Astrocyte (in vitro differentiated cells and primary cell): ENCODE measurements at regions not wholly inside any gene's neighbourhood (a gene's known extent, or its start where the extent isn't known, plus 50 kb on each side); places are given as distances from the start of the nearest gene placed in this dataset.

ENCODE experiments used
- DNase-seq: peaks from one replicate; pipeline ENCODE4 v3.0.0-alpha.2; 2010; ENCODE audit warnings: low read depth
- FAIRE-seq: peaks from 2 replicates; lab custom pipeline; 2011; peaks lifted over from hg19 to GRCh38; lab: Jason Lieb, UNC
- H2AFZ ChIP-seq: 2 replicates; pipeline ENCODE4 v1.6.0; 2012; ENCODE audit warnings: low read depth, low read length, inconsistent platforms
- H3K27ac ChIP-seq: 2 replicates; pipeline ENCODE4 v1.5.1; 2011; ENCODE audit warnings: low read depth, low read length, inconsistent platforms
- H3K27me3 ChIP-seq: 2 replicates; pipeline ENCODE4 v1.6.0; 2011; ENCODE audit warnings: low read length, inconsistent platforms; ENCODE audit not compliant: insufficient read depth
- H3K36me3 ChIP-seq: 2 replicates; pipeline ENCODE4 v1.5.1; 2011; ENCODE audit warnings: low read length, inconsistent platforms; ENCODE audit not compliant: insufficient read depth
- H3K4me1 ChIP-seq: 2 replicates; pipeline ENCODE4 v1.5.1; 2011; ENCODE audit warnings: low read length, inconsistent platforms; ENCODE audit not compliant: insufficient read depth
- H3K4me2 ChIP-seq: 2 replicates; pipeline ENCODE4 v1.6.0; 2012; ENCODE audit warnings: low read length, inconsistent platforms
- H3K4me3 ChIP-seq: 2 replicates; pipeline ENCODE4 v1.5.1; 2011; ENCODE audit warnings: low read depth, mild to moderate bottlenecking, low read length, inconsistent platforms; ENCODE audit not compliant: insufficient read depth
- H3K79me2 ChIP-seq: 2 replicates; pipeline ENCODE4 v1.6.0; 2012; ENCODE audit warnings: mild to moderate bottlenecking, low read length, inconsistent platforms; ENCODE audit not compliant: insufficient read depth
- H3K9ac ChIP-seq: 2 replicates; pipeline ENCODE4 v1.6.0; 2012; ENCODE audit warnings: mild to moderate bottlenecking, low read length, inconsistent platforms
- H3K9me3 ChIP-seq: 2 replicates; pipeline ENCODE4 v1.5.1; 2012; ENCODE audit warnings: low read depth, mild to moderate bottlenecking, low read length, inconsistent platforms; ENCODE audit not compliant: insufficient read depth
- H4K20me1 ChIP-seq: 2 replicates; pipeline ENCODE4 v1.6.0; 2012; ENCODE audit warnings: low read length, inconsistent platforms; ENCODE audit not compliant: insufficient read depth
- H3K27ac Mint-ChIP-seq: one replicate; pipeline ENCODE4 v1.8.0; 2021; ENCODE audit warnings: mild to moderate bottlenecking, mixed read lengths; ENCODE audit not compliant: unreplicated experiment
- H3K27me3 Mint-ChIP-seq: one replicate; pipeline ENCODE4 v1.8.0; 2021; ENCODE audit warnings: low read depth, mixed read lengths; ENCODE audit not compliant: unreplicated experiment
- H3K36me3 Mint-ChIP-seq: one replicate; pipeline ENCODE4 v1.8.0; 2021; ENCODE audit warnings: low read depth, mixed read lengths; ENCODE audit not compliant: unreplicated experiment
- H3K4me1 Mint-ChIP-seq: one replicate; pipeline ENCODE4 v1.8.0; 2021; ENCODE audit warnings: low read depth, mixed read lengths; ENCODE audit not compliant: unreplicated experiment
- H3K4me3 Mint-ChIP-seq: one replicate; pipeline ENCODE4 v1.8.0; 2021; ENCODE audit warnings: mild to moderate bottlenecking, moderate library complexity, mixed read lengths; ENCODE audit not compliant: unreplicated experiment
- H3K9me3 Mint-ChIP-seq: one replicate; pipeline ENCODE4 v1.8.0; 2021; ENCODE audit warnings: mild to moderate bottlenecking, mixed read lengths; ENCODE audit not compliant: unreplicated experiment
- EZH2 ChIP-seq: IDR thresholded peaks from 2 replicates; pipeline ENCODE4 v1.6.1; 2012; ENCODE audit warnings: mild to moderate bottlenecking, low read length, inconsistent platforms; ENCODE audit not compliant: insufficient read depth
- TF ChIP-seq, protein P1 (sequence below): IDR thresholded peaks from 2 replicates; pipeline ENCODE4 v1.5.1; 2011; ENCODE audit warnings: low read depth, mild to moderate bottlenecking, inconsistent platforms, low read length, moderate library complexity; ENCODE audit not compliant: insufficient read depth

DNA sequence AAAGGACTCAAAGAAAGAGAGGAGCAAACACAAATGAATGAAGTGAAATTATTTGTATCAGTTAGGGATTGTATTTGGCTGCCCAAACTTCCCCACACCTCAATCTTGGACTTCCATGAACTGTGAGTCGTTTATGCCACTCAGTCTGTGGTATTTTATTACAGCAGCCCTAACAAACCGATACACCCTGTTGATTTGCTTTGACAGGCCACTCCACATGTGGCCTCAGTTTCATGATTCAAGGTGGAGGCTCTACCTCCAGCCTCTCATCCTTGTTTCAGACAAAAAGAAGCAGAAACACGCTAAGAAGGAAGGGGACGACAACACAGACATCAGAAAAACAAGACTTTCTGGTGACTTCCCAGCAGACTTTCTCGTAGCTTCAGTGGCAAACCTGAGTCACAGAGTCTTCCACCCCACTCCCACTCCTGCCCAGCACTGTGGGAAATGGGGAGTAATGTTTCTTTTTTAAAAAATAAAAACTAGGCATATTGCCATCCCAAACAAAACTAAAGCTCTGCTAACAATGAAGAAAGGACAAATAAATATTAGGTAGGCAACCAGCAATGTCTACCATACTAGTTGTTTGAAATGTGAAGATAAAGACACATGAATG lies 52.2 kb upstream of the ABCA1 start:
- Histone ChIP-seq H3K4me2 (no peak overlapping the region), H4K20me1 (no peaks in the 10 kb centered on the region), H3K36me3 (no peaks in the 10 kb centered on the region), H3K27ac (no peak overlapping the region), H3K4me3 (no peak overlapping the region), H3K27me3 (no peaks in the 10 kb centered on the region), H3K9me3 (no peaks in the 10 kb centered on the region), H2AFZ (no peak overlapping the region), H3K79me2 (no peaks in the 10 kb centered on the region), H3K9ac (no peak overlapping the region), H3K4me1 (peaks cover 4% of the 10 kb centered on the region)
- peaks cover 3% of the 10 kb centered on the region for H3K4me1 Mint-ChIP-seq
- no peak for DNase-seq
- H3K9me3 Mint-ChIP-seq = peaks cover 2% of the 10 kb centered on the region
- H3K27ac Mint-ChIP-seq = no peak overlapping the region
- no peak overlapping the region for H3K4me3 Mint-ChIP-seq
- TF ChIP-seq, protein P1, sequence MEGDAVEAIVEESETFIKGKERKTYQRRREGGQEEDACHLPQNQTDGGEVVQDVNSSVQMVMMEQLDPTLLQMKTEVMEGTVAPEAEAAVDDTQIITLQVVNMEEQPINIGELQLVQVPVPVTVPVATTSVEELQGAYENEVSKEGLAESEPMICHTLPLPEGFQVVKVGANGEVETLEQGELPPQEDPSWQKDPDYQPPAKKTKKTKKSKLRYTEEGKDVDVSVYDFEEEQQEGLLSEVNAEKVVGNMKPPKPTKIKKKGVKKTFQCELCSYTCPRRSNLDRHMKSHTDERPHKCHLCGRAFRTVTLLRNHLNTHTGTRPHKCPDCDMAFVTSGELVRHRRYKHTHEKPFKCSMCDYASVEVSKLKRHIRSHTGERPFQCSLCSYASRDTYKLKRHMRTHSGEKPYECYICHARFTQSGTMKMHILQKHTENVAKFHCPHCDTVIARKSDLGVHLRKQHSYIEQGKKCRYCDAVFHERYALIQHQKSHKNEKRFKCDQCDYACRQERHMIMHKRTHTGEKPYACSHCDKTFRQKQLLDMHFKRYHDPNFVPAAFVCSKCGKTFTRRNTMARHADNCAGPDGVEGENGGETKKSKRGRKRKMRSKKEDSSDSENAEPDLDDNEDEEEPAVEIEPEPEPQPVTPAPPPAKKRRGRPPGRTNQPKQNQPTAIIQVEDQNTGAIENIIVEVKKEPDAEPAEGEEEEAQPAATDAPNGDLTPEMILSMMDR = no peak
- TF ChIP-seq EZH2 = no peak
- no peaks in the 10 kb centered on the region for H3K36me3 Mint-ChIP-seq
- no peak for FAIRE-seq
- H3K27me3 Mint-ChIP-seq = no peaks in the 10 kb centered on the region

DNA sequence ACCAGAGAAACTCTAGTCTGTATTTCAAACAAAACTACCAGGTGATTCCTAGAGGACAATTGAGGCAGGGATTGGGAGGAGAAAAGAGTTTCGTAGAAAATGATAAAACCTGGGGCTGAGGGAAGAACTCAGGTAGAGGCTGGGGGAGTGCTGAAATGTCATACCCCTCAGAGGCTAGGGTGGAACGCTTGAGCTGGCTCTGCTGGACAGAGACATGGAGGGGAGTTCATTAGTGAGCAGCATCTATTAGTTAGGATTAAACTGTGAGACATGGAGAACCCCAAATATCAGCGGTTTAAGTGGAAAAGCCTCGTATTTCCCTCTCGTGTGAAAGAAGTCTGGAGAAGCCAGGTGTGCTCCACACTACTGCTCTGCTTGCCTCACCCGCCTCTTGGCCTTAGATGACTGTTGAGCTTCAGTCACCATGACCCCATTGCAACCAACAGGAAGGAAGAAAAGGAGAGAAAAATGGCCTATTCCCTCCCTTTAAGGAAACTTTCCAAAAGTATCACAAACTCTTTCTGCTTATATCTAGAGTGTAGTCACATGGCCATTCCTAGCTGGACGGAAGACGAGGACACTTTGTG lies 53.7 kb upstream of the ABCA1 start:
- no peaks in the 10 kb centered on the region for H3K36me3 Mint-ChIP-seq
- peaks cover 4% of the 10 kb centered on the region for H3K4me1 ChIP-seq
- H3K4me2 ChIP-seq = no peak overlapping the region
- H3K27ac ChIP-seq = no peak overlapping the region
- DNase-seq = no peak
- H3K79me2 ChIP-seq = no peaks in the 10 kb centered on the region
- H3K9me3 Mint-ChIP-seq = peaks cover 2% of the 10 kb centered on the region
- FAIRE-seq = no peak
- no peak overlapping the region for H3K27ac Mint-ChIP-seq
- no peak overlapping the region for H3K4me3 Mint-ChIP-seq
- peaks cover 5% of the 10 kb centered on the region for H3K4me1 Mint-ChIP-seq
- no peaks in the 10 kb centered on the region for H3K9me3 ChIP-seq
- H3K9ac ChIP-seq = no peak overlapping the region
- no peaks in the 10 kb centered on the region for H4K20me1 ChIP-seq
- no peaks in the 10 kb centered on the region for H3K27me3 ChIP-seq
- H2AFZ ChIP-seq = no peak overlapping the region
- TF ChIP-seq, protein P1 = no peak
- no peak for TF ChIP-seq EZH2
- H3K27me3 Mint-ChIP-seq = no peaks in the 10 kb centered on the region
- H3K36me3 ChIP-seq = no peaks in the 10 kb centered on the region
- H3K4me3 ChIP-seq = no peak overlapping the region

DNA sequence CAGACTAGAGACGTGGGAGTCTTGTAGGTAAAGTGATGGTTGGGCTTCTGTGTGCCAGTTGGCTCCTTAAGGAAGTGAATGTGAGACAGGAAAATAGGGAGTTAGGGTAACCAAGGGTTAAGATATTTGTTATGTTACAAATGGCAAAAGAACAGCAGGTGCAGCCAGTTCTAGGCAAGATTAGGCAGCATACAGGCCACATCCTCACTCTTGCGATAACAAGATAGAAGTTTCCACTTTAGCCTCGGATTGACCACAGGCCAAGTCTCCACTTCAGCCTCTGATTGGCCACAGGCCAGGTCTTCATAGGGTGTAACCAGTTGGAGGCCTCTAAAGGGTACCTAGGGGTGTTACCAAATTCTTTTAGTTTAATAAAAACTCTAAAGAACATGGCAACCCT lies 54.6 kb upstream of the ABCA1 start:
- Histone ChIP-seq H2AFZ (no peak overlapping the region), H3K9me3 (no peaks in the 10 kb centered on the region), H3K4me1 (peaks cover 4% of the 10 kb centered on the region), H3K4me2 (no peak overlapping the region), H3K4me3 (no peak overlapping the region), H3K79me2 (no peaks in the 10 kb centered on the region), H3K9ac (no peak overlapping the region), H3K27ac (no peak overlapping the region), H4K20me1 (no peaks in the 10 kb centered on the region), H3K36me3 (no peaks in the 10 kb centered on the region), H3K27me3 (no peaks in the 10 kb centered on the region)
- H3K36me3 Mint-ChIP-seq = no peaks in the 10 kb centered on the region
- no peak overlapping the region for H3K27ac Mint-ChIP-seq
- peaks cover 7% of the 10 kb centered on the region for H3K9me3 Mint-ChIP-seq
- no peak for TF ChIP-seq EZH2
- TF ChIP-seq, protein P1 = no peak
- peaks cover 5% of the 10 kb centered on the region for H3K4me1 Mint-ChIP-seq
- DNase-seq = no peak
- FAIRE-seq = no peak
- no peak overlapping the region for H3K4me3 Mint-ChIP-seq
- H3K27me3 Mint-ChIP-seq = no peaks in the 10 kb centered on the region
